Lower lobe of right lung (tissue), 2 donors: ENCODE measurements at regions not wholly inside any gene's neighbourhood (a gene's known extent, or its start where the extent isn't known, plus 50 kb on each side); places are given as distances from the start of the nearest gene placed in this dataset.
A peak's percentile ranks its signal among the peaks of the same experiment; 100 is the strongest.

Experiments
- ATAC-seq, 2 donors: fragments of 200-7000 bp; cut with Tn5 transposase; one replicate each; pipeline ENCODE4 v1.9.1; 2020 to 2022; ENCODE audit warnings: mild to moderate bottlenecking in 2 of 2, moderate library complexity in 2 of 2
- DNase-seq: peaks from one replicate; pipeline ENCODE4 v3.0.0-alpha.2; 2020
- H3K27ac ChIP-seq: fragments of 200-600 bp; one replicate; pipeline ENCODE4 v1.8.0; 2022
- H3K27me3 ChIP-seq: fragments of 200-600 bp; one replicate; pipeline ENCODE4 v1.8.0; 2022; ENCODE audit warnings: low read depth
- H3K36me3 ChIP-seq: fragments of 200-600 bp; one replicate; pipeline ENCODE4 v1.8.0; 2022; ENCODE audit warnings: mild to moderate bottlenecking
- H3K4me1 ChIP-seq: fragments of 200-600 bp; one replicate; pipeline ENCODE4 v1.8.0; 2022
- H3K4me3 ChIP-seq: fragments of 200-600 bp; one replicate; pipeline ENCODE4 v1.8.0; 2022; ENCODE audit warnings: mild to moderate bottlenecking
- H3K9me3 ChIP-seq: fragments of 200-600 bp; one replicate; pipeline ENCODE4 v1.8.0; 2022
- intact Hi-C: fragments of 100-400 bp; cut with DNase I; formaldehyde crosslinking; loops from one replicate; pipeline ENCODE4 v1.11.0; 2022
- TF ChIP-seq, protein P1 (sequence below): fragments of 200-600 bp; IDR thresholded peaks from one replicate; pipeline ENCODE4 v1.8.0; 2022; ENCODE audit warnings: antibody characterized with exemption, mild to moderate bottlenecking
- donor health status: DM: no; HTN: yes; CAD: no; lungs with severe emphysema.

GRCh38 chr2:21489080-21489479, 365.3 kb downstream of the TDRD15 start:
- no peak overlapping the region for H3K4me3 ChIP-seq
- no peaks in the 10 kb centered on the region for H3K4me1 ChIP-seq
- ATAC-seq (no peak), DNase-seq (no peak)
- H3K27ac ChIP-seq, result no peak overlapping the region
- peaks cover 4% of the 10 kb centered on the region for H3K9me3 ChIP-seq
- H3K36me3 ChIP-seq, result no peaks in the 10 kb centered on the region
- no peaks in the 10 kb centered on the region for H3K27me3 ChIP-seq
- intact Hi-C loops, result no loop called here
- TF ChIP-seq, protein P1, sequence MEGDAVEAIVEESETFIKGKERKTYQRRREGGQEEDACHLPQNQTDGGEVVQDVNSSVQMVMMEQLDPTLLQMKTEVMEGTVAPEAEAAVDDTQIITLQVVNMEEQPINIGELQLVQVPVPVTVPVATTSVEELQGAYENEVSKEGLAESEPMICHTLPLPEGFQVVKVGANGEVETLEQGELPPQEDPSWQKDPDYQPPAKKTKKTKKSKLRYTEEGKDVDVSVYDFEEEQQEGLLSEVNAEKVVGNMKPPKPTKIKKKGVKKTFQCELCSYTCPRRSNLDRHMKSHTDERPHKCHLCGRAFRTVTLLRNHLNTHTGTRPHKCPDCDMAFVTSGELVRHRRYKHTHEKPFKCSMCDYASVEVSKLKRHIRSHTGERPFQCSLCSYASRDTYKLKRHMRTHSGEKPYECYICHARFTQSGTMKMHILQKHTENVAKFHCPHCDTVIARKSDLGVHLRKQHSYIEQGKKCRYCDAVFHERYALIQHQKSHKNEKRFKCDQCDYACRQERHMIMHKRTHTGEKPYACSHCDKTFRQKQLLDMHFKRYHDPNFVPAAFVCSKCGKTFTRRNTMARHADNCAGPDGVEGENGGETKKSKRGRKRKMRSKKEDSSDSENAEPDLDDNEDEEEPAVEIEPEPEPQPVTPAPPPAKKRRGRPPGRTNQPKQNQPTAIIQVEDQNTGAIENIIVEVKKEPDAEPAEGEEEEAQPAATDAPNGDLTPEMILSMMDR, result no peak

DNA sequence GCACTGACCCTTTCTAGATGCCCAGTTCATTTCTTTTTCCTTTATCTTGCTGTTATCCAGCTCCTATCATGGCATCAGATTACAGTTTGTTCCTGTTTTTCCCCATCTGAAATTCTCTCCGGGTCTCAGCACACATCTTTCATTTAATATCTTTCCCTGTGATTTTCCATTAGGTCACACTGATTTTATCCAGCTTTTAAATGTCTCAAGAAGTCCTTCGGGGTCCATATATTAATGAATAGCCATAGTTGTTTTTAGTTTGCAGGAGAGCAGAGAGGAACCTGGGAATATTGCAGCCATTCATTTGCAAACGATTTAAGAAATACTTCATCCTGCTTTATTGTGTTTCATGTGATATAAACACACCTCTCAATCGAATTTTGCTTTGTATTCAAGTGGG, 374.2 kb downstream of the TDRD15 start:
- H3K9me3 ChIP-seq, result no peaks in the 10 kb centered on the region
- H3K4me3 ChIP-seq, result no peak overlapping the region
- TF ChIP-seq, protein P1, result no peak
- no peak for DNase-seq
- H3K4me1 ChIP-seq, result no peaks in the 10 kb centered on the region
- no peak overlapping the region for H3K27ac ChIP-seq
- ATAC-seq, result no peak
- no peaks in the 10 kb centered on the region for H3K36me3 ChIP-seq
- intact Hi-C loops, result no loop called here
- no peaks in the 10 kb centered on the region for H3K27me3 ChIP-seq

- intact Hi-C loops, result no loop called here
Observed at GRCh38 chr2:21500401-21500945, 376.7 kb downstream of the TDRD15 start.

GRCh38 chr2:21501376-21502027, 377.7 kb downstream of the TDRD15 start:
- H3K4me3 ChIP-seq, result no peak overlapping the region
- no peaks in the 10 kb centered on the region for H3K36me3 ChIP-seq
- H3K27me3 ChIP-seq, result no peaks in the 10 kb centered on the region
- no peak for DNase-seq
- TF ChIP-seq, protein P1, result no peak
- no peaks in the 10 kb centered on the region for H3K4me1 ChIP-seq
- H3K9me3 ChIP-seq, result no peaks in the 10 kb centered on the region
- H3K27ac ChIP-seq, result no peak overlapping the region
- intact Hi-C loops, result no loop called here
- peak; percentile 33 to 42 for ATAC-seq

More at GRCh38 chr2:21500401-21500945, 376.7 kb downstream of the TDRD15 start:
- no peaks in the 10 kb centered on the region for H3K4me1 ChIP-seq
- H3K9me3 ChIP-seq, result no peaks in the 10 kb centered on the region
- TF ChIP-seq, protein P1, result no peak
- no peaks in the 10 kb centered on the region for H3K27me3 ChIP-seq
- no peak overlapping the region for H3K4me3 ChIP-seq
- ATAC-seq, result no peak
- no peak for DNase-seq
- no peaks in the 10 kb centered on the region for H3K36me3 ChIP-seq
- H3K27ac ChIP-seq, result no peak overlapping the region

GRCh38 chr2:21515903-21516302, 392.1 kb downstream of the TDRD15 start:
- intact Hi-C loops, result no loop called here
- Histone ChIP-seq H3K36me3 (no peaks in the 10 kb centered on the region), H3K27ac (no peak overlapping the region), H3K4me1 (peaks cover 5% of the 10 kb centered on the region), H3K27me3 (no peaks in the 10 kb centered on the region), H3K4me3 (no peak overlapping the region), H3K9me3 (no peaks in the 10 kb centered on the region)
- ATAC-seq (no peak), DNase-seq (no peak)
- TF ChIP-seq, protein P1, result no peak
